Right lobe of liver (tissue), 6 donors: ENCODE measurements at regions not wholly inside any gene's neighbourhood (a gene's known extent, or its start where the extent isn't known, plus 50 kb on each side); places are given as distances from the start of the nearest gene placed in this dataset.

Experiments used
- ATAC-seq, 4 donors: fragments of 200-7000 bp; cut with Tn5 transposase; one replicate each; pipeline ENCODE4 v1.9.1; 2020; ENCODE audit warnings: mild to moderate bottlenecking in 4 of 4, moderate library complexity in 4 of 4
- DNase-seq, 3 donors: peaks; one replicate each; pipeline ENCODE4 v3.0.0-alpha.2; 2020
- H3K27ac ChIP-seq, 3 donors: fragments of 200-600 bp; one replicate each; pipeline ENCODE4 v1.8.0; 2022
- H3K27me3 ChIP-seq, 2 donors: fragments of 200-600 bp; one replicate each; pipeline ENCODE4 v1.8.0; 2022
- H3K36me3 ChIP-seq, 4 donors: fragments of 200-600 bp; sonication (generic) in 1 of 4; one replicate each; pipeline versions ENCODE4 v1.5.1 to v1.8.0; 2017 to 2022; ENCODE audit warnings: control low read depth in 1 of 4
- H3K4me1 ChIP-seq, 4 donors: fragments of 200-600 bp; sonication (generic) in 1 of 4; one replicate each; pipeline versions ENCODE4 v1.5.1 to v1.8.0; 2017 to 2022; ENCODE audit warnings: control low read depth in 1 of 4
- H3K4me3 ChIP-seq, 3 donors: fragments of 200-600 bp; one replicate each; pipeline ENCODE4 v1.8.0; 2022
- H3K9me3 ChIP-seq, 4 donors: fragments of 200-600 bp; sonication (generic) in 1 of 4; one replicate each; pipeline versions ENCODE4 v1.5.1 to v1.8.0; 2017 to 2022; ENCODE audit warnings: control low read depth in 1 of 4
- CTCF ChIP-seq, 4 donors: fragments of 200-600 bp in 3 of 4; fragments of 450-650 bp in 1 of 4; IDR thresholded peaks; one replicate each; pipeline versions ENCODE4 v1.5.1 to v1.8.0; 2016 to 2022; ENCODE audit warnings: antibody characterized with exemption in 4 of 4, mild to moderate bottlenecking in 2 of 4
- POLR2A ChIP-seq: fragments of 450-650 bp; IDR thresholded peaks from one replicate; pipeline ENCODE4 v1.6.1; 2017; ENCODE audit warnings: antibody characterized with exemption, mild to moderate bottlenecking
- whole genome bisulfite sequencing: methylation state at CpG from one replicate; pipeline ENCODE4 v1.1.6; 2018; ENCODE audit warnings: low coverage, low lambda C conversion rate; ENCODE audit not compliant: insufficient coverage; ENCODE audit errors: missing lambda C conversion rate; 5-methylcytosine and 5-hydroxymethylcytosine counted together
- intact Hi-C, 2 donors: fragments of 100-400 bp; cut with DNase I; formaldehyde crosslinking; loops; one replicate each; pipeline versions ENCODE4 v1.11.2 to v1.14.1; 2022
- donor health status: DM: no; HTN: yes; CAD: no.
- donor health status: DM: no; HTN: no; CAD: no.
- donor health status: DM: no; HTN: no; CAD: no.
- donor health status: DM: no; HTN: yes; CAD: no.
- donor health status: DM: no; HTN: yes; CAD: no.

- ATAC-seq (no peak), DNase-seq (no peak)
- H3K27ac ChIP-seq: no peak overlapping the region
- WGBS: 15% methylated on average over 1 of the region's 1 CpG
- TF ChIP-seq POLR2A (no peak), CTCF (IDR thresholded peaks at IDR 0.05) (no peak)
- H3K9me3 ChIP-seq: no peaks in the 10 kb centered on the region
- H3K4me1 ChIP-seq: no peaks in the 10 kb centered on the region
- intact Hi-C loops: no loop called here
- no peaks in the 10 kb centered on the region for H3K27me3 ChIP-seq
- no peaks in the 10 kb centered on the region for H3K36me3 ChIP-seq
- no peak overlapping the region for H3K4me3 ChIP-seq
Measured at GRCh38 chr1:215358356-215358755, 208.7 kb upstream of the KCTD3 start.

GRCh38 chr1:215360031-215360430 is 207.1 kb upstream of the KCTD3 start:
- H3K27ac ChIP-seq: no peak overlapping the region
- no peaks in the 10 kb centered on the region for H3K9me3 ChIP-seq
- H3K4me1 ChIP-seq: no peaks in the 10 kb centered on the region
- intact Hi-C loops: no loop called here
- no peak for ATAC-seq
- TF ChIP-seq POLR2A: no peak
- no peak for TF ChIP-seq CTCF (IDR thresholded peaks at IDR 0.05)
- no peaks in the 10 kb centered on the region for H3K27me3 ChIP-seq
- H3K4me3 ChIP-seq: no peak overlapping the region
- H3K36me3 ChIP-seq: no peaks in the 10 kb centered on the region
- no peak for DNase-seq

DNA sequence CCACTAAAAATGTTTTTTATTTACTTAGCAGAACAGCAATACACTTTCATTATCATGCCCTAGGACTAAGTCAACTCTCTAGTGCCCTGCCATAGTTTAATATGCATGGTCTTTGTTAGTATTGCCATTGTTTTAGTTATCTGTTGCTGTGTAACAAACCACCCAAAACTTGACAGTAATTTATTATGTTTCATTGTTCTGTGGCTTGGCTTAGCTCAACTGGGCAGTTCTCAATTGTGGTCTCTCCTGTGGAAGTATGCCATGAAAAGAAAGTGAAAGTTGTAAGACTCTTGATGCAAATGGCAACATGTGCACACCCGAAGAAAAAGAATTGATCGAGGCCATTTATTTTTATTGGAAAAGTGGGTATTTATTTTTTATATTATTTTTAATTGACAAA is 206.3 kb upstream of the KCTD3 start:
- H3K27ac ChIP-seq: no peak overlapping the region
- no peaks in the 10 kb centered on the region for H3K36me3 ChIP-seq
- H3K4me3 ChIP-seq: no peak overlapping the region
- intact Hi-C loops: no loop called here
- WGBS: 78% methylated on average over 2 of the region's 2 CpGs
- TF ChIP-seq CTCF (IDR thresholded peaks at IDR 0.05) (no peak), POLR2A (no peak)
- no peaks in the 10 kb centered on the region for H3K9me3 ChIP-seq
- DNase-seq (no peak), ATAC-seq (no peak)
- no peaks in the 10 kb centered on the region for H3K27me3 ChIP-seq
- no peaks in the 10 kb centered on the region for H3K4me1 ChIP-seq

DNA sequence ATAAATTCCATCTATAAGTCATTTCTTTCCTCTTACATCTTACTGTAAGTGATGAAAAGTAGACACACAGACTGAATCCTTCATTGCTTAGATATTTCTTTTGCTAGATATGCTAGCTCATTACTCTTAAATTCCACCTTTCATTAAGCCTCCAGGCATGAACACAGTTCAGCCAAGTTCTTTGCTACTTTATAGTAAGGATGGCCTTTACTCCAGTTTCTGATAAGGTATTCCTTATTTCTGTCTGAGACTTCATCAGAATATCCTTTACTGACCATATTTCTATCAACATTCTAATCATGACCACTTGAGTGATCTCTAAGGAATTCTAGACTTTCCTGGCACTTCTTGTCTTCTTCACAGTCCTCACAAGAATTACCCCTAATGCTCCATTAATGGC is 191.7 kb upstream of the KCTD3 start:
- Histone ChIP-seq H3K36me3 (no peaks in the 10 kb centered on the region), H3K9me3 (no peaks in the 10 kb centered on the region), H3K4me1 (no peaks in the 10 kb centered on the region), H3K4me3 (no peak overlapping the region), H3K27me3 (no peaks in the 10 kb centered on the region), H3K27ac (no peak overlapping the region)
- intact Hi-C loops: no loop called here
- no peak for ATAC-seq
- TF ChIP-seq CTCF (IDR thresholded peaks at IDR 0.05) (no peak), POLR2A (no peak)
- DNase-seq: no peak

DNA sequence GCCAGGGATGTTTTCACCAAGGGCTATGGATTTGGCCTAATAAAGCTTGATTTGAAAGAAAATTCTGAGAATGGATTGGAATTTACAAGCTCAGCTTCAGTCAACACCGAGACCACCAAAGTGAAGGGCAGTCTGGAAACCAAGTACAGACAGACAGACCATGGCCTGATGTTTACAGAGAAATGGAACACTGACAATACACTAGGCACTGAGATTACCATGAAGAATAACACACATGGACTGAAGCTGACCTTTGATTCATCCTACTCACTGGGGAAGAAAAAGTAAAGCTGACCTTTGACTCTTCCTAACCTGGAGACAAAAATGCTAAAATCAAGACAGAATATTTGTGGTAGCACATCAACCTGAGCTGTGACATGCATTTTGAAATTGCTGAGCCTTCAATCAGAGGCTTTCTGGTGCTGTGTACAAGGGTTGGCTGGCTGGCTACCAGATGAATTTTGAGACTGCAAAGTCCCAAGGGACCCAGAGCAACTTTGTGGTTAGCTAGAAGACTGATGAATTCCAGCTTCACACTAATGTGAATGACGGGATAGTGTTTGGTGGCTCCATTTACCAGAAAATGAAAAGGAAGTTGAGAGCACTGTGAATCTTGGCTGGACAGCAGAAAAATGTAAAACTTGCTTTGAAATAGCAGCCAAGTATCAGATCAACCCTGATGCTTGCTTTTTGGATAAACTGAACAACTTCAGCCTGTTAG is 190.4 kb upstream of the KCTD3 start:
- no peak for TF ChIP-seq CTCF (IDR thresholded peaks at IDR 0.05)
- TF ChIP-seq POLR2A: no peak
- intact Hi-C loops: no loop called here
- DNase-seq (no peak), ATAC-seq (no peak)
- Histone ChIP-seq H3K4me3 (no peak overlapping the region), H3K27me3 (no peaks in the 10 kb centered on the region), H3K27ac (no peak overlapping the region), H3K4me1 (no peaks in the 10 kb centered on the region), H3K36me3 (no peaks in the 10 kb centered on the region), H3K9me3 (no peaks in the 10 kb centered on the region)
- 52% methylated on average over 2 of the region's 2 CpGs for WGBS
